ENCODE measurements at regions not wholly inside any gene's neighbourhood (a gene's known extent, or its start where the extent isn't known, plus 50 kb on each side); places are given as distances from the start of the nearest gene placed in this dataset.

GRCh38 chr12:61765926-61766325, 494.3 kb upstream of the USP15 start:
- TF ChIP-seq EP300 (conservative IDR thresholded peaks at IDR 0.05; ENCODE audit: poor library complexity, severe bottlenecking) (no peak), CTCF (IDR thresholded peaks at IDR 0.05; ENCODE audit: poor library complexity, severe bottlenecking) (no peak), EZH2 (IDR thresholded peaks at IDR 0.05; ENCODE audit: borderline replicate concordance, insufficient read depth, low read length, poor library complexity, severe bottlenecking) (no peak), RAD21 (conservative IDR thresholded peaks at IDR 0.05) (no peak), SMC3 (conservative IDR thresholded peaks at IDR 0.05; ENCODE audit: poor library complexity) (no peak), MXI1 (conservative IDR thresholded peaks at IDR 0.05; ENCODE audit: poor library complexity, severe bottlenecking) (no peak), POLR2AphosphoS5 (IDR thresholded peaks at IDR 0.05) (no peak), TAF1 (IDR thresholded peaks at IDR 0.05; ENCODE audit: low read depth) (no peak)
- TF ChIP-seq, protein P1, sequence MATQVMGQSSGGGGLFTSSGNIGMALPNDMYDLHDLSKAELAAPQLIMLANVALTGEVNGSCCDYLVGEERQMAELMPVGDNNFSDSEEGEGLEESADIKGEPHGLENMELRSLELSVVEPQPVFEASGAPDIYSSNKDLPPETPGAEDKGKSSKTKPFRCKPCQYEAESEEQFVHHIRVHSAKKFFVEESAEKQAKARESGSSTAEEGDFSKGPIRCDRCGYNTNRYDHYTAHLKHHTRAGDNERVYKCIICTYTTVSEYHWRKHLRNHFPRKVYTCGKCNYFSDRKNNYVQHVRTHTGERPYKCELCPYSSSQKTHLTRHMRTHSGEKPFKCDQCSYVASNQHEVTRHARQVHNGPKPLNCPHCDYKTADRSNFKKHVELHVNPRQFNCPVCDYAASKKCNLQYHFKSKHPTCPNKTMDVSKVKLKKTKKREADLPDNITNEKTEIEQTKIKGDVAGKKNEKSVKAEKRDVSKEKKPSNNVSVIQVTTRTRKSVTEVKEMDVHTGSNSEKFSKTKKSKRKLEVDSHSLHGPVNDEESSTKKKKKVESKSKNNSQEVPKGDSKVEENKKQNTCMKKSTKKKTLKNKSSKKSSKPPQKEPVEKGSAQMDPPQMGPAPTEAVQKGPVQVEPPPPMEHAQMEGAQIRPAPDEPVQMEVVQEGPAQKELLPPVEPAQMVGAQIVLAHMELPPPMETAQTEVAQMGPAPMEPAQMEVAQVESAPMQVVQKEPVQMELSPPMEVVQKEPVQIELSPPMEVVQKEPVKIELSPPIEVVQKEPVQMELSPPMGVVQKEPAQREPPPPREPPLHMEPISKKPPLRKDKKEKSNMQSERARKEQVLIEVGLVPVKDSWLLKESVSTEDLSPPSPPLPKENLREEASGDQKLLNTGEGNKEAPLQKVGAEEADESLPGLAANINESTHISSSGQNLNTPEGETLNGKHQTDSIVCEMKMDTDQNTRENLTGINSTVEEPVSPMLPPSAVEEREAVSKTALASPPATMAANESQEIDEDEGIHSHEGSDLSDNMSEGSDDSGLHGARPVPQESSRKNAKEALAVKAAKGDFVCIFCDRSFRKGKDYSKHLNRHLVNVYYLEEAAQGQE (IDR thresholded peaks at IDR 0.05; ENCODE audit: borderline replicate concordance) = no peak

Measured in neural cell (in vitro differentiated cells).